ENCODE measurements at regions not wholly inside any gene's neighbourhood (a gene's known extent, or its start where the extent isn't known, plus 50 kb on each side); places are given as distances from the start of the nearest gene placed in this dataset.

GRCh38 chr11:15616130-15617105 lies 501.7 kb downstream of the INSC start:
- no peak for DNase-seq (ENCODE audit: low spot score)

DNA sequence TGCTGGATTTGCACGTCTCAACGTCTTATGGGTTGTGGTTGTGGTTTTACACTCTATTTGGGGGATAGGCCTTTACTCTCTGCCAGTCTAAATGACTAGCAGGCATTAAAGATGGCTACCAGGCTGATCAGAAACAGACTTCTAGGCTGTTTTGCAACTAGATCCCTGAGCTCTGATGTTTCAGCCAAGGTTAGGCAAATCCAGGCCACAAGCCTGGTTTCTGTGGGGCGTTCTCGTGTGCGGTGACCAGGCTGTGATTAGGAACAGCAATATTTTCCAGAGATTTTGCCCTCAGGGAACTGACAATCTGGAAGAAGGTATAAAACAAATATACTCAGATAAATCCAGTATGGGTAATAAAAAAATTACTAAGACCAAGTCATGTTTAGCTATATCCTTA lies 502.4 kb downstream of the INSC start:
- no peak for DNase-seq (ENCODE audit: low spot score)

DNA sequence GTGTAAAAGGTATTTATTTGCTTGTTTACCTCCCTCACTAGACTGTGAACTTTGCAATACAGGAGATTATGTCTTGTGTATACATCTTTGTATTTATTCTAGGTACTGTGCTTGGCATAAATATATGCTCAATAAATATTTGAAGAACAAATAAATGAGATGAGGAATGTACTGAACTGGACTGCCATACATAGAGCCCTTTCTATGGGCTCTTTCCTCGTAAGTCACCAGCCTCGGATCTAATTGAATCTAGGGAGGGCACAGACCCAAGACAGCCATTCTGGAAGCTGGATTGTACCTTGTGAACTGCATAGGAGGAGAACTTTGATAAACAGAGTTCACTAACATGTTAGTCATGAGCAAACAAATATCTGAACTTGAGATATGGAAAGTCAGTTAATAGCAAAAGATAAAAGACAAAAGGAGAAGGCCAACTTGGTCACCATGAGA lies 503.9 kb downstream of the INSC start:
- DNase-seq (ENCODE audit: low spot score): no peak

DNA sequence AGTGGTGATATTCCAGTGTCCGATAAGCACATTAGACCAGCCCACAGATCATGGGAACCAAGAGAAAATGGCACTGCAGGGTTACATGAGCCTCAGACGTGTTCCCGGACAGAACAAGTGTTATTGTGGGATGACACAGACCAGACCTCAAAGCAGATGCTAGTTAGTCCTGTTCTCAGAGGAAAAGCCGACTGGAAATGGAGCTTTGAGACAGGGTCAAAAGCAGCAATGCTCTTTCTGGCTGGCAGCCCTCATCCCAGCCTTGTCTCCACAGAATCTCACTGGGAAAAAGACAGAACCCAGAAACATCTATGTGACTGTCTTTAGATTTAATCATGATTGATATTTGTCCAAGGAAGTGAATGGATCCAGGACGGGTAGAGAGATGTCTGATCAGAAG lies 506.8 kb downstream of the INSC start:
- DNase-seq (ENCODE audit: low spot score): no peak

DNA sequence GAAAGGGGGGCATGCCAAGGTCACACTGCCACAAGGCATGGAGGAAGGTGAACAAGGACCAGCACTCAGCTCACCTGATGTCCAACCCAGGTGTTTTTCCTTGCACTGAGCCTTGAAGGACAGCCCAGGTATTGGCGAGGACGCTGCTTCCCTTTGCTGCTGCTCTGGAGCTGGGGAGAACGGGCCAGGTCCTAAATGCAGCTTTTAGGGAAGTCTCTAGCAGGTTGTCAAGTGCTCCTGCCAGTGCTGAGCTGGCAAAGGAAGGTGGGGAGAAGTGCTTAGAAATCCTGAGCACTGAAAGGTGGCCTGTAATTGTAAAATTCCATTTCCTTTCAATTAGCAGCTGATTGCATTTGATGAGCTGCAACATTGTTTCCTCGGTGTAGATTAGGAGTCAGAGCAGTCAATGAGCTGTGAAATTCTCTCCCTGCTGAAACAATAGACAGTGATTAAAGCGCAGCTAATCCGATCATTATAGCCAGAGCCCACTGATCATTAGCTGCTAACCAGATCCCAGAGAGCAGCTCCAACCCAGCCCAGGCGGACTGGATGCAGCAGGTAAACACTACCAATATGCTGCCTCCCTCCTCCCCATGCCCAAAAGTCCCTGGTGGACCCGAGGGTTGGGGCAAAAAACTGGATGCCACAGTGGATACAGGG lies 507.6 kb downstream of the INSC start:
- DNase-seq (ENCODE audit: low spot score): no peak

DNA sequence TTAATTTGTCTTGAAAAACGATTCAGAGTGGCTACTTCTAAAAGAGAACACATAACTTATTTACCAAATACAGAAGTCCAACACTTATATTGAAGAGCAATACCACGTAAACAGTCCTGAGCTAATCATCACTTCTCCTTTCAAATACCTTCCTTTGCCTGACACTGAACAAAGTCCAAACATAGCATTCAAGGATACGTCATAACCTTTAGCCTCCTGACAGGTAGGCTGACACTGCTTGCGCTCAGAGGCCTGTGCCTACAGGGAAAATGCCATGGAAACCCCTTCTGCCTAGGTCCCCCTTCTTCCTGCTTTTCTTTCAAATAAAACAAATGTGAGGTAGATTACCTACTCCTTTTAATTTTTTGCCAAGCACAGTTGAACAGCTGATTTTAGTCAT lies 510.0 kb downstream of the INSC start:
- DNase-seq (ENCODE audit: low spot score): peak; percentile 25

GRCh38 chr11:15625691-15626090 lies 511.0 kb downstream of the INSC start:
- DNase-seq (ENCODE audit: low spot score): no peak

GRCh38 chr11:15627560-15627959 lies 512.8 kb downstream of the INSC start:
- no peak for DNase-seq (ENCODE audit: low spot score)

DNA sequence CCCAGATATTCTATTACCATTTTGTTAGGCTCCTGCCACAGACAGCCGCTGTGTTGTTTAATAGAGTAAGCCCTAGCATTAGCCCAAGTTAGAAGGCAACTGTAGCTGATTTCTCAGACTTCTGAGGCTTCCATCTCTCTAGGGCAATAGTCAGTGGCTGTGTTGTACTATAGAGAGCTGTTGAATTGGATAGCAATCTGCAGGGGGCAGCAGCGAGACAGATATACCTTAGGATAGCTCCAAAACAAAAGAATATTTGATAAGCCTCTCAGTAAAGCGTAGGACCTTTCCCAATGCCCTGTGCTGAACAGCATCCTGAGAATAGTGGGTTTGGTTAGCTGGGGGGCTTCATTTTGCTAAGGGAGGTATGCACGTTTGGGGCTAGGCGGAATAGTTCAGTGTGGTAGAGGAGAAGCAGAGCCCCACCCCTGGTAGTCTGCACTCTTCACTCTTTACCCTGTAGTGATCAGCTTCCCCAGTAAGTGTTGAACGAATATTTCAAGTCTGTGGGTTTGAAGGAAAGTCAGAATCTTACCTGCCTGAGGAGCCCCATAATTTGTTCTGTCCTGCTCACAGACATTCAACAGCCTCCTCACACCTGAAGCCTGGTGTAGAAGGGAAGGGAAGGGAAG lies 515.1 kb downstream of the INSC start:
- peak; percentile 73 for DNase-seq (ENCODE audit: low spot score)

GRCh38 chr11:15630896-15631295 lies 516.2 kb downstream of the INSC start:
- no peak for DNase-seq (ENCODE audit: low spot score)

DNA sequence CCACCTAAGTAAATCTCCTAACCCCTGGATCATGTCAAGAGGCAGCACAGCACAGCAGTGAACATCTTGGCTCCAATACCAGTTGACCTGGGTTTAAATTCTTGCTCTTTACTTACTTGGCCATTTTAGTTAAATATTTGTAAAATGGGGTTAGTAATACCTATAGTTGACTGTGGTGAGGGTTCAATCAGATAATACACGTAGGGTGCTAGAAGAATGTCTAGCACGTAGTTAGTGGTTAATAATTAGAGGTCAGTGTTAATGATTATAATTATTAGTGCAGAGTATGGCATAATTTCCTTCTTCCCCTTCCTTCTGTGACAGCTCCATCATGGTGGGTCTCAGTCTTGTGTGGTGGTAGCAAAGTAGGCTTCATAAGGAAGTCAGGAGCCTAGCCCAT lies 520.8 kb downstream of the INSC start:
- no peak for DNase-seq (ENCODE audit: low spot score)

- no peak for DNase-seq (ENCODE audit: low spot score)
Observed at GRCh38 chr11:15636521-15637089, 521.9 kb downstream of the INSC start.

- DNase-seq (ENCODE audit: low spot score): no peak
Observed at GRCh38 chr11:15638386-15638787, 523.7 kb downstream of the INSC start.

GRCh38 chr11:15640318-15640717 lies 525.6 kb downstream of the INSC start:
- no peak for DNase-seq (ENCODE audit: low spot score)

- DNase-seq (ENCODE audit: low spot score): no peak
Observed at GRCh38 chr11:15641271-15642045, 526.7 kb downstream of the INSC start.

DNA sequence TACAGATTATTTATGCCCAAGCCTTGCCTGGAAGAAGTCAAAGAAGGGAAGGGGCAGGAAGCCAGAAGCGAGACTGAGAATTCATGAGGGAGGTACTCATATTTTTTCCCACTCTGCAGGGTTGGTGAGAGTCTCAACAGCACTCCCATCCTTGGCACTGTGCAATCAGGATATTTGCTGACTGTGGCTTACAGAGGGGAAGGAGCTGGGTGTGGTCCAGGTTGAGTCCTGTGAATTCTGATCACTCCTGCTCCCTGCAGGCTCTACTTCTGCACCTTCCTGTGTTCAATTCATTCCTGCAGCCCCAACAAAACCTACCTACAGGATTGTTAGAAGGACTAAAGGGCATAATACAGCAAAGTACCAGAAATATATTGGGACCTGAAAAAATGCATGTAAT lies 530.5 kb downstream of the INSC start:
- no peak for DNase-seq (ENCODE audit: low spot score)

DNA sequence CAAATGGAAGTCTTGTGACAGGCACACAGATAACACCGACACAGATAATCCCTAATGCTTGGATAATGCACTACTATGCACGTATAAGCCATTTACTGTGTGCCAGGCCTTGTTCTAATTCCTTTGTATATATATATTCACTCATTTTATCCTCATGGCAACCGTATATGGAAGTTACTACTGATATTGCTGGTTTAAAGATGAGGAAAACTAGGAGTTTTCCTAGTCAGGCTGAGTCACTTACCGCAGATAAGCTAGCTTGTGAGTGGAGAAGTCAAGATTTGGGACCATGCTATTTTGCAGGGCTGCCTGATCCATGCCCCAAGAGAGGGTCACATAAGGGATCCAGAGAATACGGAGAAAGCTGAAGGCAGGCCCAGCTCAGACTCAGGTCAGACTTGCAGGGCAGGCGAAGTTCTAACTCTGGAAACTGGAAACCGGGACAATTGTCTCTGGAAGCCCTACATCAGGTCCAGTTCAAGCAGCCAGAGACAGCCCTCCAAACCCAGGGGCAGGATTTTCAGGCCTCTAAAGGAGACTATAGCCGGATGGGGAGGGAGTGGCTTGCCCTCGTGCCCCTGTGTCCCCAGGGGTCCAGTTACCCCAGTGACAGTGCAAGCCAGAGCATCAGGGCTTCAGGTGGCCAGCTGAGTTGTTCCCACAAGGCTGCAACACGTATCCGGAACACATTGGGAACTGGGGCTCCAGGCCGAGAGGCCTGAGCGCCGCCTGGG lies 534.8 kb downstream of the INSC start:
- no peak for DNase-seq (ENCODE audit: low spot score)

DNA sequence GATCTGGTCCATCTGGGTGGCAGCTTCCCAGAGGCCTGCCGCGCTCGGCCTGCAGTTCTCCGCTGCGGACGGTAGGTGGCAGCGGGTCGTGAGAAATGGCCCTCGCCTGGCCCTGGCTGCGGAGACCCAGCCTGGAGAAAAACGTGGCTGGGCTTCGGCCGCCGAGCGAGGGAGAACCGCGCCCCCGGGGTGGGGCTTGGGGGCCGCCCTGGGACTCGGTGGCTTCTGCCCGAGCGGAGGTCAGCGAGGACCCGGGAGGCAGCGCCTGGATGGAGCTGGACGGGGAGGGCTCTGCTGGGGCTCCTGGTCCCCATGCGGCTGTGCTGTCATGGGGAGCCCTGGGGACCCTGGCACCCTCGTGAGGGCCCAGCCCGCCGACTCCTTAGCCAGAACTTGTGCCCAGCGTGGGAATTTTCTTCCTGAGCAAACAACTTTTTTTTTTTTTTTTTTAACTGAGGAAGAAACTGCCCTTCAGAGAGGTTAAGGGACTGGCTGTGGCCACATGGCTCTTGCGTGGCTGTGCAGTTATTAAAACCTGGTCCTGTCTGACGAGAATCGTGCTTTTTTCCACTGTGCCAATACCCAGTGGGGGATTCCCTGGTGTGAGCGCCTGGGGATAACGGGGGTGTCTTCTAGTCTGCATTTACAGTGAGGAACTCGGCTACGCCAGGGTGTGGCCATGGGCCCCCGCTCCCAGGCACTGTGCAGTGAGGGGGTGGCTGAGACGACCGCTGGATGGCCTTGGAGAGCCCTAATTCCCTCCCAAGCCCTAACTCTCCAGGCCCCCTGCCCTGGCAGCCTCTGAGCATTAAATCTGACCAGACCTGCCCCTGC lies 535.6 kb downstream of the INSC start:
- peak; percentile 99 for DNase-seq (ENCODE audit: low spot score)

DNA sequence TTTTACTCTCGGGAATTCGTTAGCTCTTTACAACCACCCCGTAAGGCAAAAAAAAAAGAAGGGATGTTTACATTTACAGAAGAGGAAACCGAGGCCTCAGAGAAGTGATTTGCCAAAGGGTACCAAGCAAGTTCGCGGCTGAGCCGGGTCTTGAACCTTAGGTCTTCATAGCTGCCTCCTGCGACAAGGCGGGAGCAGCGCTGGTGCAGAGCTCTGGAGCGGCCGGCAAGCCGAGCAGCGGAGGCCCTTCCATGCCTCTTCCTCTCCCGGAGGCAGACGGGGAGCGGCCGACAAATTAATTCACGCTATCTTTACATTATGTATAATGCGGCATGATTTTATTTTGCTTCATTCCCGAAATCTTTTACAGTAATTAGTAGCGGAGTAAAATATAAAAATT lies 536.3 kb downstream of the INSC start:
- DNase-seq (ENCODE audit: low spot score): no peak

GRCh38 chr11:15651816-15652215 lies 537.1 kb downstream of the INSC start:
- no peak for DNase-seq (ENCODE audit: low spot score)
